ENCODE measurements at regions not wholly inside any gene's neighbourhood (a gene's known extent, or its start where the extent isn't known, plus 50 kb on each side); places are given as distances from the start of the nearest gene placed in this dataset.
"Not testable (repeated sequence)": the region's sequence is repeated elsewhere in the genome, so short reads cannot be mapped to it uniquely, and the experiment has no call there.

GRCh38 chr7:146057958-146058357 is 58.6 kb upstream of the CNTNAP2 start:
- no peak for DNase-seq (ENCODE audit: low spot score)

- no peak for DNase-seq (ENCODE audit: low spot score)
These were observed 61.7 kb upstream of the CNTNAP2 start for GRCh38 chr7:146054909-146055308.

GRCh38 chr7:146053492-146053891 is 63.1 kb upstream of the CNTNAP2 start:
- no peak for DNase-seq (ENCODE audit: low spot score)

- not testable (repeated sequence) for DNase-seq (ENCODE audit: low spot score)
These were observed 73.3 kb upstream of the CNTNAP2 start for GRCh38 chr7:146043310-146043709.

- no peak for DNase-seq (ENCODE audit: low spot score)
These were observed 88.3 kb upstream of the CNTNAP2 start for GRCh38 chr7:146028251-146028750.

GRCh38 chr7:146027243-146027642 is 89.4 kb upstream of the CNTNAP2 start:
- DNase-seq (ENCODE audit: low spot score), result no peak

- DNase-seq (ENCODE audit: low spot score), result no peak
These were observed 93.8 kb upstream of the CNTNAP2 start for GRCh38 chr7:146022776-146023175.

GRCh38 chr7:146019041-146020004 is 97.3 kb upstream of the CNTNAP2 start:
- DNase-seq (ENCODE audit: low spot score), result not testable (repeated sequence)

GRCh38 chr7:146017366-146017765 is 99.2 kb upstream of the CNTNAP2 start:
- DNase-seq (ENCODE audit: low spot score), result not testable (repeated sequence)

GRCh38 chr7:146014154-146014553 is 102.4 kb upstream of the CNTNAP2 start:
- not testable (repeated sequence) for DNase-seq (ENCODE audit: low spot score)

- DNase-seq (ENCODE audit: low spot score), result no peak
These were observed 108.3 kb upstream of the CNTNAP2 start for GRCh38 chr7:146008293-146008692.

GRCh38 chr7:146004805-146005204 is 111.8 kb upstream of the CNTNAP2 start:
- no peak for DNase-seq (ENCODE audit: low spot score)

GRCh38 chr7:146002431-146003078 is 114.0 kb upstream of the CNTNAP2 start:
- DNase-seq (ENCODE audit: low spot score), result no peak

- no peak for DNase-seq (ENCODE audit: low spot score)
These were observed 114.6 kb upstream of the CNTNAP2 start for GRCh38 chr7:146002008-146002407.

- no peak for DNase-seq (ENCODE audit: low spot score)
These were observed 115.7 kb upstream of the CNTNAP2 start for GRCh38 chr7:146000882-146001281.

- no peak for DNase-seq (ENCODE audit: low spot score)
These were observed 127.1 kb upstream of the CNTNAP2 start for GRCh38 chr7:145989469-145989868.

- DNase-seq (ENCODE audit: low spot score), result no peak
These were observed 130.2 kb upstream of the CNTNAP2 start for GRCh38 chr7:145986248-145986874.

- DNase-seq (ENCODE audit: low spot score), result no peak
These were observed 137.8 kb upstream of the CNTNAP2 start for GRCh38 chr7:145978769-145979168.

- DNase-seq (ENCODE audit: low spot score), result no peak
These were observed 156.6 kb upstream of the CNTNAP2 start for GRCh38 chr7:145959981-145960380.

- DNase-seq (ENCODE audit: low spot score), result no peak
These were observed 159.3 kb upstream of the CNTNAP2 start for GRCh38 chr7:145957160-145957890.

GRCh38 chr7:145951566-145951965 is 165.0 kb upstream of the CNTNAP2 start:
- DNase-seq (ENCODE audit: low spot score), result no peak

- DNase-seq (ENCODE audit: low spot score), result no peak
These were observed 187.7 kb upstream of the CNTNAP2 start for GRCh38 chr7:145928937-145929336.
